Esophagus muscularis mucosa (tissue), 4 donors: ENCODE measurements at regions not wholly inside any gene's neighbourhood (a gene's known extent, or its start where the extent isn't known, plus 50 kb on each side); places are given as distances from the start of the nearest gene placed in this dataset.

ENCODE experiments used
- DNase-seq: peaks from one replicate; pipeline ENCODE4 v3.0.0-alpha.2; 2017; ENCODE audit errors: extremely low spot score
- H3K27ac ChIP-seq, 4 donors: fragments of 200-600 bp; sonication (generic); replicated peaks in 1 of 4; 1 replicate in 3 of 4; 2 replicates in 1 of 4; pipeline ENCODE4 v1.5.1; 2016 to 2019; ENCODE audit warnings: mild to moderate bottlenecking in 1 of 4
- H3K27me3 ChIP-seq, 4 donors: fragments of 200-600 bp; sonication (generic); one replicate each; pipeline versions ENCODE4 v1.5.1 to v1.6.0; 2016 to 2019
- H3K36me3 ChIP-seq, 4 donors: fragments of 200-600 bp; sonication (generic); one replicate each; pipeline ENCODE4 v1.5.1; 2016 to 2019
- H3K4me1 ChIP-seq, 4 donors: fragments of 200-600 bp; sonication (generic); one replicate each; pipeline ENCODE4 v1.5.1; 2016 to 2019
- H3K4me3 ChIP-seq, 4 donors: fragments of 200-600 bp; sonication (generic); 1 replicate in 2 of 4; 2 replicates in 2 of 4; pipeline ENCODE4 v1.5.1; 2016 to 2019; ENCODE audit warnings: mild to moderate bottlenecking in 4 of 4, moderate library complexity in 1 of 4
- H3K9me3 ChIP-seq, 4 donors: fragments of 200-600 bp; sonication (generic); 1 replicate in 3 of 4; 2 replicates in 1 of 4; pipeline ENCODE4 v1.5.1; 2016 to 2019
- CTCF ChIP-seq, 3 experiments: fragments of 200-600 bp in 2 of 3; fragments of 450-650 bp in 1 of 3; sonication (generic) in 2 of 3; IDR thresholded peaks; one replicate each; pipeline ENCODE4 v1.5.1; 2017 to 2019; ENCODE audit warnings: antibody characterized with exemption in 3 of 3, mild to moderate bottlenecking in 2 of 3, moderate library complexity in 1 of 3
- EP300 ChIP-seq: sonication (generic); formaldehyde crosslinking; IDR thresholded peaks from one replicate; pipeline ENCODE4 v1.6.1; 2017; ENCODE audit warnings: antibody characterized with exemption
- POLR2A ChIP-seq: fragments of 450-650 bp; IDR thresholded peaks from one replicate; pipeline ENCODE4 v1.6.1; 2017; ENCODE audit warnings: antibody characterized with exemption, moderate library complexity, mild to moderate bottlenecking, low read depth
- POLR2AphosphoS5 ChIP-seq, 2 donors: sonication (generic); formaldehyde crosslinking; IDR thresholded peaks; one replicate each; pipeline ENCODE4 v1.6.1; 2017; ENCODE audit warnings: antibody characterized with exemption in 2 of 2
- WGBS: methylation state at CpG from one replicate; pipeline ENCODE4 v1.1.5; 2018; 5-methylcytosine and 5-hydroxymethylcytosine counted together
- intact Hi-C: fragments of 100-400 bp; cut with DNase I; formaldehyde crosslinking; loops from one replicate; pipeline ENCODE4 v1.15.1; 2023

GRCh38 chr12:107480836-107481608 lies 204.6 kb upstream of the PWP1 start:
- Histone ChIP-seq H3K27ac (no peak overlapping the region), H3K27me3 (peaks cover 0 to 19% (median 0%) of the 10 kb centered on the region in 4 donors), H3K36me3 (no peaks in the 10 kb centered on the region), H3K4me3 (no peak overlapping the region), H3K9me3 (no peaks in the 10 kb centered on the region), H3K4me1 (no peaks in the 10 kb centered on the region)
- 62% methylated on average over 2 of the region's 4 CpGs for WGBS
- no peak for DNase-seq
- intact Hi-C loops = no loop called here
- no peak for TF ChIP-seq POLR2AphosphoS5 (IDR thresholded peaks at IDR 0.05)
- TF ChIP-seq POLR2A = no peak
- TF ChIP-seq CTCF (IDR thresholded peaks at IDR 0.05) = no peak
- no peak for TF ChIP-seq EP300

GRCh38 chr12:107484230-107484629 lies 201.4 kb upstream of the PWP1 start:
- H3K4me3 ChIP-seq = no peak overlapping the region
- intact Hi-C loops = no loop called here
- peaks cover 0 to 20% (median 0%) of the 10 kb centered on the region in 4 donors for H3K27me3 ChIP-seq
- DNase-seq = no peak
- H3K36me3 ChIP-seq = no peaks in the 10 kb centered on the region
- H3K9me3 ChIP-seq = no peaks in the 10 kb centered on the region
- no peak overlapping the region for H3K27ac ChIP-seq
- TF ChIP-seq CTCF (IDR thresholded peaks at IDR 0.05) (no peak), POLR2A (no peak), EP300 (no peak), POLR2AphosphoS5 (IDR thresholded peaks at IDR 0.05) (no peak)
- H3K4me1 ChIP-seq = no peaks in the 10 kb centered on the region
- 65% methylated on average over 3 of the region's 3 CpGs for WGBS

- Histone ChIP-seq H3K36me3 (no peaks in the 10 kb centered on the region), H3K27me3 (peaks cover 0 to 24% (median 0%) of the 10 kb centered on the region in 4 donors), H3K4me1 (no peaks in the 10 kb centered on the region), H3K4me3 (no peak overlapping the region), H3K27ac (no peak overlapping the region), H3K9me3 (no peaks in the 10 kb centered on the region)
- intact Hi-C loops = no loop called here
- WGBS = 94% methylated on average over 1 of the region's 1 CpG
- TF ChIP-seq POLR2AphosphoS5 (IDR thresholded peaks at IDR 0.05) = no peak
- no peak for TF ChIP-seq EP300
- TF ChIP-seq CTCF (IDR thresholded peaks at IDR 0.05) = no peak
- no peak for TF ChIP-seq POLR2A
- no peak for DNase-seq
These were observed 200.7 kb upstream of the PWP1 start for GRCh38 chr12:107484941-107485340.

GRCh38 chr12:107485731-107486130 lies 199.9 kb upstream of the PWP1 start:
- Histone ChIP-seq H3K27ac (no peak overlapping the region), H3K4me3 (no peak overlapping the region), H3K27me3 (peaks cover 0 to 24% (median 0%) of the 10 kb centered on the region in 4 donors), H3K9me3 (no peaks in the 10 kb centered on the region), H3K4me1 (no peaks in the 10 kb centered on the region), H3K36me3 (no peaks in the 10 kb centered on the region)
- intact Hi-C loops = no loop called here
- no peak for DNase-seq
- WGBS = 47% methylated on average over 1 of the region's 1 CpG
- TF ChIP-seq EP300 = no peak
- TF ChIP-seq POLR2AphosphoS5 (IDR thresholded peaks at IDR 0.05) = no peak
- TF ChIP-seq CTCF (IDR thresholded peaks at IDR 0.05) = no peak
- no peak for TF ChIP-seq POLR2A
